ENCODE measurements at regions not wholly inside any gene's neighbourhood (a gene's known extent, or its start where the extent isn't known, plus 50 kb on each side); places are given as distances from the start of the nearest gene placed in this dataset.
"Not testable (repeated sequence)": the region's sequence is repeated elsewhere in the genome, so short reads cannot be mapped to it uniquely, and the experiment has no call there.

DNA sequence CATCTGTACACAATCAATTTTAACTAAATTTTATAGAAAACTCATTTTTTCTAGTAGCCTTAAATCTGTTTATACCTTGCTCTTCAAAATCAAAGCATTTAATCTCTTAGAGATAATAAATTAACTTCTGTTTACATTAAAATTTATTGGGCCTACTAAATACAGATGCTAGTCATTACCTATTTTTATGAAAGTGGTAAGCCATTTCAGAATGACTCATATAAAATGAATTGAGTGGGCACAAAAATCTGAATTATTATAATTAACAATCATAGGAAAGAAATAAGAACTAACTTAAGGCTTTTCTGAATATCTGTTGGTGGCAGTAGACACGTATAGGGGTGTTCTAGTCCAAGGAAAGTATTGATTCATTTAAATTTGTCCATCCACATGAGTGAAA is 157.9 kb downstream of the KCNJ2 start:
- DNase-seq (ENCODE audit: low read depth) = no peak
- no peak for TF ChIP-seq CTCF (IDR thresholded peaks at IDR 0.05; ENCODE audit: control insufficient read depth, extremely low read depth, insufficient read depth)
- H3K4me3 ChIP-seq (ENCODE audit: low read depth, low read length) = no peak overlapping the region

DNA sequence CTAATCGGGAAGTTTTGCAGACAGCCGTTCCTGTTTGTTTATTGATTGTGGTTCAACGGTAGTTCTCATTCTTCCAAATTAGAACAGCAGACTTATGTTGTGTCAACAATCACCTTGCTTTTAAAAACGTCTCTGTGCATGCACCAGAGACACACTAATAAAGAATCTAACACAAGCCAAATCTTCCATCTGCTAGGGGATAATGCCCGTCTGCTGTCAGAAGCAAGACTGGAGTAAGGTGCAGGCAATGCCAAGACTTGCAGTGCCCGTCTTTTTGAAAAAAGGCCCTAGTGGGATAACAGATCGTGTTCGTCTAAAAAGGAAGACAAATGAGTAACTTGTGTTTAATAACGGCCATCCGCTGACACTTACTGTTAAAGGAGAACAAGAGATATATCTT is 158.4 kb downstream of the KCNJ2 start:
- no peak overlapping the region for H3K4me3 ChIP-seq (ENCODE audit: low read depth, low read length)
- TF ChIP-seq CTCF (IDR thresholded peaks at IDR 0.05; ENCODE audit: control insufficient read depth, extremely low read depth, insufficient read depth) = no peak
- peak; percentile 34 for DNase-seq (ENCODE audit: low read depth)

DNA sequence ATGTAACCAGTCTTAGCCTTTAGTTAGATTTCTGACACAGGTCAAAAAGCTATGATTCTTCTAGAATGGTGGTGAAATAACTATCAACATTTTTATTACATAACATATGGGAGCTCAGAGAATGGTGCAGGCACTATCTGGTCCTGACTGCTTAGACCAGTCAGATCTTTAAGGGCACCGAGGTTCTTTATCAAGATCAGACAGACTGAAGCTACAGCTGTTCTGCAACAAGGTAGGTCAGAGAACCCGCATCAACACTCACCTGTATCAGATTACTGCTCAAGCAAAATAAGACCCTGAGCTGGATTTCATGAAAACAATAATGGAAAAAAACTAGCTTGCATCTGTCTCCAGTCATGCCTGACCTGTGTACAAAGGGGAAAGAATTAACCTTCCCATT is 160.4 kb downstream of the KCNJ2 start:
- H3K4me3 ChIP-seq (ENCODE audit: low read depth, low read length) = no peak overlapping the region
- no peak for DNase-seq (ENCODE audit: low read depth)
- no peak for TF ChIP-seq CTCF (IDR thresholded peaks at IDR 0.05; ENCODE audit: control insufficient read depth, extremely low read depth, insufficient read depth)

DNA sequence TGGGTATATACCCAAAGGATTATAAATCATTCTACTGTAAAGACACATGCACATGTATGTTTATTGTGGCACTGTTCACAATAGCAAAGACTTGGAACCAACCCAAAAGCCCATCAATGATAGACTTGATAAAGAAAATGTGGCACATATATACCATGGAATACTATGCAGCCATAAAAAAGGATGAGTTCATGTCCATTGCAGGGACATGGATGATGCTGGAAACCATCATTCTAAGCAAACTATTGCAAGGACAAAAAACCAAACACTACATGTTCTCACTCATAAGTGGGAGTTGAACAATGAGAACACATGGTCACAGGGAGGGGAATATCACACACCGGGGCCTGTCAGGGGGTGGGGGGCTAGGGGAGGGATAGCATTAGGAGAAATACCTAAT is 161.7 kb downstream of the KCNJ2 start:
- not testable (repeated sequence) for DNase-seq (ENCODE audit: low read depth); H3K4me3 ChIP-seq (ENCODE audit: low read depth, low read length)

DNA sequence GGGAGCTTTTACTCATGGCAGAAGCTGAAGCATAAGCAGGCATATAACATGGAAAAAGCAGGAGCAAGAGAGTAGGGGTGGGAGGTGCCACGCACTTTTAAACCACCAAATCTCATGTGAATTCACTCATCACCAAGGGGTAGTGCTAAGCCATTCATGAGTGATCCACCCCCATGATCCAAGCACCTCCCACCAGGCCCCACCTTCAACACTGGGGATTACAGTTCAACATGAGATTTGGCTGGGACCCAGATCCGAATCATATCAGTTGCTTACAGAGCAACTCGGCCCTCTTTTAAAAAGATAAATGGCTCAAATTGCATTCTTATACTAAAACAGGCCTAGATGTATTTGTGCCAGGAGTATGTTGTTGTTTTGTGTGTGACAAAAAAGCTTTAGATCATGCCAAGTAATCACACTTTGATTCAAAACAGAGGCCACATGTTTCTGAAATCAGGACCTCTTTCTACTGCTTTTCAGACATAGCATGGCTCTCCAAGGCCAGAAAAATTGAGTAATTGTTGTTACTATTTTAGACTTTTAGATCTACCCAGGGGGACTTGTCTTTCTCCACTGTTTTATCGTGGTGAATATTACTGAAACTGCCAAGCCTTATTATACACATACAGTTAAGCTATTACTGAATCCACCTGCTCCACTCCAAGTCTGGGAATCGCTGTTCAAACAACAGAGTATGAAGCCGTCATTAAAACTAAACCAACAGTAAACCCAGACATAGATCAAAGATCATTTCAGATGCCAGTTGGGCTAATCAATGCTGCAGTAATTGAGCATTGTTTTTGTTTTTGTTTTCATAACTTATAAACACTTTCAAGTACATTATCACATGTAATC is 163.3 kb downstream of the KCNJ2 start:
- H3K4me3 ChIP-seq (ENCODE audit: low read depth, low read length) = no peak overlapping the region
- DNase-seq (ENCODE audit: low read depth) = no peak
- no peak for TF ChIP-seq CTCF (IDR thresholded peaks at IDR 0.05; ENCODE audit: control insufficient read depth, extremely low read depth, insufficient read depth)

DNA sequence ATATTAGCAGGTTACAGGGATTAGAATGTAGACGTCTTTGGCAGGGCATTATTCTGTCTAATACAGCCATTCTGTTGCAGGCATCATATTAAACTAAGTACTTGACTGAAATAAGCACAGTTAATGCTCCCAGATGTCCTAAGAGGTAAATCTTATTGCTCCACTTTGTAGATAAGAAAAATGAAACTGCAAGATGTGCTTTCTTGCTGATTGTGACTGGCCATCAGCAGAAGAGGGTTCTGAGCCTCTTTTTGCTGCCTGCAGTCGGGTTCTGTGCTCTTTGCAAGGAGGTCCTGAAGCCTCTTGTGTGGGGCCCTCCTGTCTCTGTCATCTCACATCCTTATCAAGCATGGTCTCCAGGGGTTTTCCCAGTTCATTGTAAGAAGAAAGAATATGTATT is 167.1 kb downstream of the KCNJ2 start:
- DNase-seq (ENCODE audit: low read depth) = no peak
- no peak for TF ChIP-seq CTCF (IDR thresholded peaks at IDR 0.05; ENCODE audit: control insufficient read depth, extremely low read depth, insufficient read depth)

DNA sequence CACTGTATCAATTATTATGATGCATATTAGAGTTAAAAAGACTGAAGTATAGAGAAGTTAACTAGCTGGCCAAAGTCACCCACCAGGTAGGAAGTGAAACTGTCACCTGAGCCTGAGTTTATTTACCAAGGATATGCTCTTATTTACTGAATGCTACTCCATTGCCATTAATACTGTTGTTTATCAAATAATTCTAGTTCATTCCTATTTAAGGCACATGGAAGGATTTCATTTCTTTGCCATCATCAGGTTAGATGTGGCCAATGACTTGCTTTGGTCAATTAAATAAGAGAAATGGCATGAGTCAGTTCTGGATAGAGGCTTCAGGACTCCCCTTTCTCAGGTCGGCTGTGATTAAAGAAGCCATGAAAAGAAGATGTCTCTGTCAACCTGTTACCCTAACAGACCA is 169.6 kb downstream of the KCNJ2 start:
- H3K4me3 ChIP-seq (ENCODE audit: low read depth, low read length) = no peak overlapping the region
- DNase-seq (ENCODE audit: low read depth) = no peak
- TF ChIP-seq CTCF (IDR thresholded peaks at IDR 0.05; ENCODE audit: control insufficient read depth, extremely low read depth, insufficient read depth) = no peak

More for the DNA sequence above, 167.1 kb downstream of the KCNJ2 start:
- no peak overlapping the region for H3K4me3 ChIP-seq (ENCODE audit: low read depth, low read length)

All from LNCaP clone FGC (cell line).